Fibroblast of lung (primary cell): ENCODE measurements at regions not wholly inside any gene's neighbourhood (a gene's known extent, or its start where the extent isn't known, plus 50 kb on each side); places are given as distances from the start of the nearest gene placed in this dataset.

Experiments
- DNase-seq, 2 donors: peaks; one replicate each; pipeline versions ENCODE4 v3.0.0 to v3.0.0-alpha.2; 2010; ENCODE audit warnings: low read depth in 2 of 2
- H2AFZ ChIP-seq: 2 replicates; pipeline ENCODE4 v1.5.1; 2012; ENCODE audit warnings: low read length, control low read depth, inconsistent platforms
- H3K27ac ChIP-seq: 2 replicates; pipeline ENCODE4 v1.5.1; 2011; ENCODE audit warnings: low read length, control low read depth; ENCODE audit not compliant: insufficient read depth
- H3K27me3 ChIP-seq: 2 replicates; pipeline ENCODE4 v1.5.1; 2011; ENCODE audit warnings: mild to moderate bottlenecking, low read length; ENCODE audit not compliant: control insufficient read depth, insufficient read depth
- H3K36me3 ChIP-seq: 2 replicates; pipeline ENCODE4 v1.5.1; 2011; ENCODE audit warnings: low read length; ENCODE audit not compliant: control insufficient read depth, insufficient read depth
- H3K4me1 ChIP-seq: 2 replicates; pipeline ENCODE4 v1.5.1; 2011; ENCODE audit warnings: low read length; ENCODE audit not compliant: control insufficient read depth, insufficient read depth; ENCODE audit errors: extremely low read depth
- H3K4me2 ChIP-seq: 2 replicates; pipeline ENCODE4 v1.5.1; 2011; ENCODE audit warnings: low read length, control low read depth; ENCODE audit not compliant: insufficient read depth; ENCODE audit errors: extremely low read depth
- H3K4me3 ChIP-seq, 4 experiments: fragments of 200-600 bp in 1 of 4; sonication (generic) in 1 of 4; replicated peaks in 1 of 4; 2 replicates each; pipeline ENCODE4 v1.5.1; 2011 to 2016; ENCODE audit warnings: low read length in 4 of 4, low read depth in 3 of 4, mild to moderate bottlenecking in 3 of 4, control low read depth in 2 of 4, inconsistent platforms in 1 of 4, mixed read lengths in 1 of 4; ENCODE audit not compliant: insufficient read depth in 1 of 4; ENCODE audit errors: control extremely low read depth in 1 of 4
- H3K79me2 ChIP-seq: 2 replicates; pipeline ENCODE4 v1.5.1; 2012; ENCODE audit warnings: mild to moderate bottlenecking, low read length, inconsistent platforms; ENCODE audit not compliant: control insufficient read depth, insufficient read depth
- H3K9ac ChIP-seq: 2 replicates; pipeline ENCODE4 v1.5.1; 2011; ENCODE audit warnings: mild to moderate bottlenecking, low read length, control low read depth; ENCODE audit not compliant: insufficient read depth
- H3K9me3 ChIP-seq: 2 replicates; pipeline ENCODE4 v1.5.1; 2012; ENCODE audit warnings: low read depth, low read length; ENCODE audit not compliant: control insufficient read depth, insufficient read depth
- H4K20me1 ChIP-seq: 2 replicates; pipeline ENCODE4 v1.5.1; 2011; ENCODE audit warnings: low read length; ENCODE audit not compliant: control insufficient read depth, insufficient read depth; ENCODE audit errors: extremely low read depth
- EZH2 ChIP-seq: IDR thresholded peaks from 2 replicates; pipeline ENCODE4 v1.5.1; 2012; ENCODE audit warnings: low read length, control low read depth, mild to moderate bottlenecking; ENCODE audit errors: missing control alignments
- TF ChIP-seq, protein P1 (sequence below), 2 donors: IDR thresholded peaks in 1 of 2; conservative IDR thresholded peaks in 1 of 2; 1 replicate in 1 of 2; 2 replicates in 1 of 2; pipeline ENCODE4 v1.5.1; 2011 to 2012; ENCODE audit warnings: low read length in 2 of 2, control low read depth in 1 of 2, inconsistent platforms in 1 of 2, low read depth in 1 of 2, mild to moderate bottlenecking in 1 of 2

GRCh38 chr6:105990151-105990550 lies 96.0 kb upstream of the PRDM1 start:
- H3K36me3 ChIP-seq = no peaks in the 10 kb centered on the region
- no peak overlapping the region for H2AFZ ChIP-seq
- peaks cover 4% of the 10 kb centered on the region for H3K4me1 ChIP-seq
- H3K79me2 ChIP-seq = no peaks in the 10 kb centered on the region
- H3K4me2 ChIP-seq = no peak overlapping the region
- TF ChIP-seq EZH2 = no peak
- TF ChIP-seq, protein P1, sequence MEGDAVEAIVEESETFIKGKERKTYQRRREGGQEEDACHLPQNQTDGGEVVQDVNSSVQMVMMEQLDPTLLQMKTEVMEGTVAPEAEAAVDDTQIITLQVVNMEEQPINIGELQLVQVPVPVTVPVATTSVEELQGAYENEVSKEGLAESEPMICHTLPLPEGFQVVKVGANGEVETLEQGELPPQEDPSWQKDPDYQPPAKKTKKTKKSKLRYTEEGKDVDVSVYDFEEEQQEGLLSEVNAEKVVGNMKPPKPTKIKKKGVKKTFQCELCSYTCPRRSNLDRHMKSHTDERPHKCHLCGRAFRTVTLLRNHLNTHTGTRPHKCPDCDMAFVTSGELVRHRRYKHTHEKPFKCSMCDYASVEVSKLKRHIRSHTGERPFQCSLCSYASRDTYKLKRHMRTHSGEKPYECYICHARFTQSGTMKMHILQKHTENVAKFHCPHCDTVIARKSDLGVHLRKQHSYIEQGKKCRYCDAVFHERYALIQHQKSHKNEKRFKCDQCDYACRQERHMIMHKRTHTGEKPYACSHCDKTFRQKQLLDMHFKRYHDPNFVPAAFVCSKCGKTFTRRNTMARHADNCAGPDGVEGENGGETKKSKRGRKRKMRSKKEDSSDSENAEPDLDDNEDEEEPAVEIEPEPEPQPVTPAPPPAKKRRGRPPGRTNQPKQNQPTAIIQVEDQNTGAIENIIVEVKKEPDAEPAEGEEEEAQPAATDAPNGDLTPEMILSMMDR (conservative IDR thresholded peaks at IDR 0.05 in 1 of 2, IDR thresholded peaks at IDR 0.05 in 1 of 2; ENCODE audit: low read depth in 1 of 2, low read length in 2 of 2) = no peak
- no peaks in the 10 kb centered on the region for H4K20me1 ChIP-seq
- no peak overlapping the region for H3K4me3 ChIP-seq
- no peaks in the 10 kb centered on the region for H3K27me3 ChIP-seq
- H3K9ac ChIP-seq = no peak overlapping the region
- no peak for DNase-seq
- H3K27ac ChIP-seq = no peak overlapping the region
- H3K9me3 ChIP-seq = no peaks in the 10 kb centered on the region

- Histone ChIP-seq H3K9me3 (no peaks in the 10 kb centered on the region), H3K79me2 (no peaks in the 10 kb centered on the region), H4K20me1 (no peaks in the 10 kb centered on the region), H3K4me3 (no peak overlapping the region), H3K36me3 (no peaks in the 10 kb centered on the region), H3K27ac (no peak overlapping the region), H3K4me1 (peaks cover 4% of the 10 kb centered on the region), H3K27me3 (no peaks in the 10 kb centered on the region), H2AFZ (no peak overlapping the region), H3K4me2 (no peak overlapping the region), H3K9ac (no peak overlapping the region)
- DNase-seq = no peak
- TF ChIP-seq, protein P1 (conservative IDR thresholded peaks at IDR 0.05 in 1 of 2, IDR thresholded peaks at IDR 0.05 in 1 of 2; ENCODE audit: low read depth in 1 of 2, low read length in 2 of 2) = no peak
- no peak for TF ChIP-seq EZH2
These were observed 97.1 kb upstream of the PRDM1 start for GRCh38 chr6:105988812-105989577.

DNA sequence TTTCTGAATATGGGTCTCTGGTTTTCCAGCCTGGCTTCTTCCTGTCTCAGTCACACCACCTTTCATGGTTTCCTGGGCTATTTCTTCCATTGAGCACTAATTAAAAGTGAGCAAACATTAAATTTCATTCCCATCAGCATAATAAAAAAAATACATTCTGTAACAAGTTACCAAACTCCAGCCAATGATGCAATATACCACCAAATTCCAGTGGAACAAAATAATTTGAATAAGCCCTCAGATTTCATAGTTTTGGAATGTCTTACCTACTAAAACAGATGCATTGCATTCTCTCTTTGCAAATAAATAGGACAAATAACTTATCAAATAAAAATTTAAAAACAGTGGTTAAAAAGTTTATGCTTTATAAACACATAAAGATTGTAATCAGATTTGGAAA lies 97.8 kb upstream of the PRDM1 start:
- no peaks in the 10 kb centered on the region for H4K20me1 ChIP-seq
- H3K4me1 ChIP-seq = peaks cover 2% of the 10 kb centered on the region
- no peaks in the 10 kb centered on the region for H3K9me3 ChIP-seq
- H3K4me2 ChIP-seq = no peak overlapping the region
- no peak overlapping the region for H2AFZ ChIP-seq
- no peak overlapping the region for H3K27ac ChIP-seq
- no peaks in the 10 kb centered on the region for H3K79me2 ChIP-seq
- no peak for DNase-seq
- H3K27me3 ChIP-seq = no peaks in the 10 kb centered on the region
- H3K36me3 ChIP-seq = no peaks in the 10 kb centered on the region
- H3K9ac ChIP-seq = no peak overlapping the region
- no peak overlapping the region for H3K4me3 ChIP-seq
- TF ChIP-seq EZH2 = no peak
- TF ChIP-seq, protein P1 (conservative IDR thresholded peaks at IDR 0.05 in 1 of 2, IDR thresholded peaks at IDR 0.05 in 1 of 2; ENCODE audit: low read depth in 1 of 2, low read length in 2 of 2) = no peak
